NCI-H82 treated with DMSO at 0.1 percent for 48 hours (cell line): ENCODE measurements at regions not wholly inside any gene's neighbourhood (a gene's known extent, or its start where the extent isn't known, plus 50 kb on each side); places are given as distances from the start of the nearest gene placed in this dataset.
"Not testable (repeated sequence)": the region's sequence is repeated elsewhere in the genome, so short reads cannot be mapped to it uniquely, and the experiment has no call there.

Source experiments
- DNase-seq: peaks from one replicate; lab custom pipeline; 2025; ENCODE audit not compliant: unreplicated experiment; lab: John Stamatoyannopoulos, UW

DNA sequence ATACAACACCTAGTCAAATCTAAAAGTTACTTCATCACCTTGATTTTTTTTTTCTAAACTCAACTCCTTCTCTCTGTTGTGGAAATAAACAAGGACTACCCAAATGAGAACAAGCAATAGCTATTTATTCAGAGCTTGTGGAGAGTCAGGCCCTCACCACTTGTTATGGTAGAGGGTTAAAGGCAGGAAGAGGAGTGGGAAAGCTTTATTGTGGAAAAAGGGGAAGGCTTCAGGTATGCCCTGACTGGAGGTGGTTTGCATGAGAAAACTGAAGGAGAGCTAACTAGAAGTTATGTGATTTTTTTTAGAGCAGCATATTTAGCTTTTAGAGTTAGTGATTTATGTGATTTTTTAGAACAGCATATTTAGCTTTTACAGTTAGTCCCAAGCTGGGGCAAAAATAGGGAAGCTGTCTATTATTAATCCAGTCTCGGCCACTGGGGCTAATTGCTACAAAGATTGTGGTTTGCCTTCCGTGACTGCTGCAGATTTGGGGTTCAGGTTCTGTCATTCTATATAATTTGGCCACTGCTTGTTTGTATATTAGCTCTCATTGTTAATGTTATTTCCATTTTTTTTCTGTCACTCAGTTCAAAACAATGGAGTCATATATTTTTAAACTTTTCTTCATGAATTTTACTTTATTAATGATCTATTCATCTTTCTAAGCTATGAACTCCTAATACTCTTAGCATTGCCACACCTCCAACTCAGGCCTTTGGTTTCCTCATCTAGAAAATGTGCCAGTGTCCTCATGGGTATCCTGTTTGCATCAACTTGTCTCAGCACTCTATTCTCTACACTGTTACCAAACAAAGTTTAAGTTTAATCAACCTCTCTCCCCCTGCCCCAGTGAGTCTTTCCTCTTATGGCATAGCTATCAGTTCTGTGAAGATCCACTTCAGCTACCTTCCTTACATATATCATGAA lies 713.0 kb downstream of the BRINP3 start:
- no peak for DNase-seq

DNA sequence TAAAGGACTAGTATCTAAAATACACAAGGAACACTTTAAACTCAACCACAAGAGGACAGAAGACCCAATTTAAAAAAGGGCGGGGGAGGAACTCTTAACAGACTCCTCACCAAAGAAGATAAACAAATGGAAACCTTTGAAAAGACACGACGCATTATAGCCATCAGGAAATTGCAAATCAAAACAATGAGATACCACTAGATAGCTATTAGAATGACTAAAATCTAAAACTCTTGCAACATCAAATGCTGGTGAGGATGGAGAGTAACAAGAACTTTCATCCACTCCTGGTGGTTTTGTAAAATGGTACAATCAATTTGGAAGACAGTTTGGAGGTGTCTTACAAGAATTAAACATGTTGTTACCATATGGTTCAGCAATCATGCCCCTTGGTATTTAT lies 708.2 kb downstream of the BRINP3 start:
- DNase-seq = no peak

DNA sequence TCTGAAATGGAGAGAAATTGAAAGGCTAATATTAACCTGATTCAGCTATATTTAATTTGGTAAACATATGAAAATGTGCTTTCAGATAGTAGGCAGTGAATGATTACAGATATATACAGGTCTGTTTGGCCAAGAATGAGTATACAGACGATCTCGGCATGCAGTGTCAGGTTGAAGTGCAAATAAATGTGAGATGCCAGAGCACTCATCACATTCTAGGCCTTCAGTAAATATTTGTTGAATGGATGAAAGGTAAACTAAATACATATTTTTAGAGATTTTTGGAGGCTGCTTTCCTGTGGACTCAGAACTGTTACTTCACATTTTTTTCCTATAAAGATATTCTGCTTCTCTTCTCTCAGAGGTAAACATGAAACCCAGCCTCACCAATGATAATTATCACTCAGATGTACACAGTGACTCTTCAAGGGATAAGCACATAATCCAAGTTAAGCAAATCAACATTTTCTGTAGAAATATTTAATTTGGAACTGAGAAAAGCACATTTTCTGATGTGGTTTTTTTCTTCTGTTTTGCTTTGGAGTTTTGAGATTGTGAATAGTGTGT lies 702.9 kb downstream of the BRINP3 start:
- DNase-seq = no peak

DNA sequence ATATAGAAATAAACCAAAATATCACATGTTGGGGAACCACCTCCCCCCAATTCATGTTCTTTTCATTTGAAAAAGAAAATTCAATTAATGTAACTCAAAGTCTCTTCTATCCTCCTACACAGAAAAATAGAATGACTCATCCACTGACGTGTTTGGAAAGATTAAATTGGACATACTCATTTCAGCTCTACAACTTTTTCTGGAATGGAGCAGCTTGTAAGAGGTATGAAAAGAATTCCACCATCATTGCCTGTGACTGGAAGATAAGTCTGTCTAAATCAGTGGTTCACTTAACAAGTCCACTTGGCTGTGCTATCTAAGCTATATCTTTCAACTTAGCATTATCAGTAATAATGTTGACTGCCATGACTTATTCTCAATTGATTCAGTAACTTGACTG lies 702.3 kb downstream of the BRINP3 start:
- no peak for DNase-seq

DNA sequence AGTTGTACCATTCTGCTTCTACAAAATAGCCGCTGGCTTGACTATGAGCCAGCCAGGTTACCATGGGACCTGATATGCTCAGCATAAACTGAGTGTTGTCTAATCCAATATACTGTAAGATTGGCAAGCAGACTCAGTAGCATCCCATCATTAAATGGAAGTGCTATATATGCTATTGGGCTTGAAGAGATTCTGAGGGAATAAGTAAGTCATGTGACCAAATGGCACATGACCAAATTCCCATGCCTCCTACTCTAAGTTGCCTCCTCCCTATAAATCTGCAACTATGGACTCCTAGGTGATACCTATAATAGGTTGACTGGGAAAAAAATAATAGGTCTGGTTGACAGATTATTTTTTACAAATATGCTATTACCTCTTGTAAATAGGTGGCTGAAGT lies 698.6 kb downstream of the BRINP3 start:
- no peak for DNase-seq

DNA sequence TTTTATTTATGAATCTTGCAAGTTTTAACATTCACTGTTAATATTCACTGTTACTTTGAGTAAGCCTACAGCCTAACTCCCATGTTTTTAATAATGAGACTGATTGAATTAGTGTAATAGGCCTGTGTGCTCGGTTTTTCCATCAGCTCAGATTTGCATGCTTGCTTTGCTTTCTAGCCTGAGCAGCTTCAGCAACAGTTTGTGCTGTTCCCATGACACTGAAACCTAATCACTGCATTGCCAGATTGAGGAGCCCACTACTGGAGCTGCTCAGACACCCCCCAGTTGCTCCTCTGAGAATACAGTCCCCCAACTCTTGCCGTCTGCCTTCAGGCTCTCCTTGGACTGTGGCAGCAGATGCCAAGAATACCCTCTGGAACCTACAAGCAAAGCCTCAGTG lies 695.4 kb downstream of the BRINP3 start:
- DNase-seq = no peak

DNA sequence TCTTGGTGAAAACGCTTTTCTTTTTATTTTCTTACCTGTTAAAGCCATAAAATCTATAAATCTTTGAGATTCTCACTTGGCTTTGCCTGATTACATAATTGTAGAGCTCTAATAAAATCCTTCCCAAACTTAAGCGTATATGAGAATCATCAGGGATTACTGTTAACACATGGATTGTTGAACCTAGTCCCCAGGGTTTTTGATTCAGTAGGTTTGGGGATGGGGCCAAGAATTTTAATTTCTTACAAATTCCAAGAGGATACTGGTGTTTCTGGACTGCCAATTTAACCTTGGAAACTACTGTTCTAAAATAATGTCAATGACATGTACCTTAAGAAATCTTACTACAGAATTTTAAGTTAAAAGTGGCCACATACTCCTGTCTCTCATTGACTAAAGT lies 694.2 kb downstream of the BRINP3 start:
- no peak for DNase-seq

DNA sequence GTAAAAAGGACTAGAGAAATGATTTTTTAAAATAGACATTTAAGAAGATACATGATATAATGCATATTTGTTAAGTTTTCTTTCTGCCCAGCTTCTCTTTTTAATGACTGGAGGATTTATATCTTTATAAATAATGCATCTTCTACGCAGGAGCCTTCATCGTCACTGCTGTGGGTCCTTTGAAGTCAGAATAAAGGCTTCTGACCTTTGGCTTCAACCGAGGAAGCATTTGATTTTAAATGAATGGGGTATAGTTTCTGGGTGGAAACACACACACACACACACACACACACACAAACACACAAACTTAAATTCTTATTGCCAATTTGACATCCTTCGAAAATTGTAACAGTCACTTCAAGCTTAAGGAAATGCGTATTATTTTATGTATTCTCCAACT lies 690.9 kb downstream of the BRINP3 start:
- no peak for DNase-seq

DNA sequence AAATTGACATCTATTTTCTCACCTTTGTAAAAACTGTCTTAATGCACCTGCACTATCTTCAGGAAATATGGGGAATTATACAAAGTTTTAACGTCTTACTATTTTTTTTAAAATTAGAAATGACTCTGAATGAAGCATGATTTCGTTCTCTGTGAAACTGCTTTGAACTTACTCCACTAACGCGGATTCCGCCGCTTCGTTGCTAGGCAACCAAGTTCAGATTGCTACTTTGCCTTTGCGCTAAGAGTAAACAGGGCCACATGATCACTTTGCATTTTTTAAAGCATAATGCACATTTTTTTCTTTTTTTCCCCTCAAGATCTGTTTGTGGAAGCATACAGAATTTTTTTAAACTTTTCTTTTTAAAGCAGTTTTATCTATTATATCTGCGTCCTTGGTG lies 690.5 kb downstream of the BRINP3 start:
- DNase-seq = no peak

DNA sequence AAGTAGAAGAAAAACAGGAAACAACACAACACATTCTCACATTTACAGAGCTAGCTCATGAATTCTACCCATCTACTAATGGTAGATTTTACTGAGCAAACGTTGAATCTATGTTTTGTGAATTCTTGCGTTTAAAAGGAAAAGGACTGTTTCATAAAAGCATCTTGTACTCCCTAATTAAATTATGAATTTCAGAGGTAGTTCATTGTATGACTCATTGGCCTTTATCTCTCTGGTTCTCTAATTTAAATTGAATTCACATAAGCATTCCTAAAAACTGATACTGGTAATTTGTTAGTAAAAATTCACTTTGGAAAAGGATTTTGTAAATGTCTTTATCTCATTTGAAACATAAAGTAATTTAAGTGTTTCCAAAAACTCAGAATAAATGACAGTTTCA lies 687.3 kb downstream of the BRINP3 start:
- DNase-seq = no peak

DNA sequence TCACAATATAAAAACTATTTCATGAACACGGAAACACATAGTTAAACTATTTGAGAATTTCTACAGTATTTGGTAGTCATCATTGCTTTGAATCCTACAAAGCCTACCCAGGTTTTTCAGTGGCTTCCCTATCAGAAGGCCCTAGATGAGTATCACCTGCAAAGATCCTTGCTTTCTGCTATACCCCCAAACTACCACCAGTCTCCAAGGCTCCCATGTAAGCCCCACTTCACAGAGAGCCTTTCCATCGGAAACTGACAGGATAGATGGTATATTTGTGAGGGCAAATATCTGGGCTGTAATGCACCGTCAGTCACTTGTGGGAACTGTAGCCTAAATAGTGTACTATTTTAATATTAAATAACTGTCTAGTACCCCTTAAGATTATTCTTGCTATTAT lies 674.3 kb downstream of the BRINP3 start:
- DNase-seq = no peak

DNA sequence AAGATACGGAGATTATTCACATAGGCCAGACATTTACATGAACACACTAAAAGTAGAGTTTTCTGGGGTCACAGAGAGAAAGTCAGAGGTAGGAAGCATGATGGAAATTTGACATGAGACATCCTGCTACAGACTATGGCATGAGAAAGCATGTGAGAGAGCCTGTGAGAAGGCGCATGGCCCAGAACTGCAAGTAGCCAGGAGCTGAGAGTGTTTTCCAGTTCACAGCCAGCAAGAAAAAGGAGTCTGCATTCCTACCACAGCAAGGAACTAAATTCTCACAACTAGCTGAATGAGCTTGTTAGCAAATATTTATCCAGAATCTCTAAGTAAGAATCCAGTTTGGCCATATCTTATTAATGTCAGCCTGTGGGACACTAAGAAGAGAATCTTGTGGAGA lies 673.3 kb downstream of the BRINP3 start:
- DNase-seq = no peak

DNA sequence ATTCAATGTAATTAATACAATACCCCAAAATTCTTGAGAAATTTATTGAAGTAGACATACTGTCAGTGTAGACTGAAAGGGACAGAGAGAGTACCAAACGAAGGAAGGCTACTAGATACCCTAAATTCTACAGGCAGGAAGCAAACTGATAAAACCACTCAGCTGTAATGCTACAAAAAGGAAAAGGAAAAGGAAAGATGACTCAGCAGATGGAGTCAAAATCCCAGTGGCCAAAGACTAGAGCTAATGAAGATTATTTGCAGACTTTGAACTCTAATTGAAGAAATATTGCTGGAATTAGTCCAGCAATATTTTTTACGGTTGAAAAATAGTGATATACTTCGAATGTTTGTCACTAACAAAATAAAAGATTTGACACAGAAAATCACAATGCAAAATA lies 671.9 kb downstream of the BRINP3 start:
- DNase-seq = no peak

DNA sequence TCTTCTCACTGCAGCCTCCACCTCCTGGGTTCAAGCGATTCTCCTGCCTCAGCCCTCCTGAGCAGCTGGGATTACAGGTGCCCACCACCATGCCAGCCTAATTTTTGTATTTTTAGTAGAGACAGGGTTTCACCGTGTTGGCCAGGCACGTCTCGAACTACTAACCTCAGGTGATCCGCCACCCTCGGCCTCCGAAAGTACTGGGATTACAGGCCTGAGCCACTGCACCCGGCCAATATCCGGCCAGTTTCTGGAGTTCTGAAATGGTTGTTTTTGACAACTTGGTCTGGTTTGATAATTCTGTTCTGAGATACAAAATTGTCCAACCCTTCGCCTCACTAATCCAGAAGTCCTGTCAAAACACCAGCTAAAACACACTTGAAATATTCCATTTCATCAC lies 667.0 kb downstream of the BRINP3 start:
- not testable (repeated sequence) for DNase-seq

DNA sequence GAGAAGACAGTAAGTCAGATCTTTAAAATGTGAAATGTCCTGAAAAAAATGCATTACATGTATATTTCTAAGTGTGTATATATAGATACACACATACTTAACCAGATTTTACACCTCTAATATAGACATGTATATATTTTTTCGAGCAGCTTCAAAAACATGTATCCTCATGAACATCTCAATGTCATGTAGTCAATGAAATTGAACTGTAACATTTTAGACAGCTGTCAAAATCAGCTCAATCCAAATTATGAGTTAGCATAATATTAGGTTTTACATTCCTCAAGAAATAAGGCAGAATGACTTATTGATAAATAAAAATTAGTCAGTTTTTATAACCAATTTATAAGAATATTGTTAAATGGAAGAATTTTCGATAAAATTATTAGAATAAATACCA lies 665.7 kb downstream of the BRINP3 start:
- DNase-seq = no peak

DNA sequence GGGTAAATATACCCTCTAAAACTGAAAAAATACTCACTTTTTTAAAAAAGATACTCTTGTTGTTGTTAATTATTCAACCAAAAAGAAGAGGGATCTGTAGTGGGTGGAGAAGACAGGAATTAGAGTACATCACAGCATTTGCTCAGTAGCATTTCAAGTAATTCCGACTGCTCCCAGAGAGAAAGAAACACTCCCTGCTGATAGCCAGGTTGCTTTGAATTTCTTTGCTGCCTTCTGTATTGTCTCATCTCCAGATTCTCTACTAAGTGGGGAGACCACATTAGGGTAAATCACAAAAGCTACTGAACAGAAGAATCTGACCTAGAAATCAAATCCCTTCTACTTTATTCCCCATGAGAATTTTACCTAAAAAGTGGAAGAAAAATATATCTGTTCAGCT lies 661.1 kb downstream of the BRINP3 start:
- DNase-seq = no peak

DNA sequence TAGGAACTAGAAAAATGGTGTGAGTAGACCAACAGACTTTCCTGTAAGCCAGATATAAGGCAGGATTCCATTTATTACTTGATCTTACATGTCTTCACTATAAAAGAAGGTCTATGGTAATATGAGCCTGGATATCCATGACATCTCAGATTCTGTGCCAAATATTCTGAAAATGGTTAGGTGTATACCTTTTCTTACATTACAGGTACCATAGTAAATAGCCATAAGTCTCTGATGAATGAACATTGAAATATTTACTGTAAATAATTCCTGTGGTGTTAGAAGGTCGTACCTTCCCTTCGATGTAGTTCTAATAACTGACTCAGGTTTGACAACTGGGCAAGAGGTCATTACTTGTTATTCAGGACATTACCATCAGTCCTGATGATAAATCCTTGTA lies 657.9 kb downstream of the BRINP3 start:
- no peak for DNase-seq

DNA sequence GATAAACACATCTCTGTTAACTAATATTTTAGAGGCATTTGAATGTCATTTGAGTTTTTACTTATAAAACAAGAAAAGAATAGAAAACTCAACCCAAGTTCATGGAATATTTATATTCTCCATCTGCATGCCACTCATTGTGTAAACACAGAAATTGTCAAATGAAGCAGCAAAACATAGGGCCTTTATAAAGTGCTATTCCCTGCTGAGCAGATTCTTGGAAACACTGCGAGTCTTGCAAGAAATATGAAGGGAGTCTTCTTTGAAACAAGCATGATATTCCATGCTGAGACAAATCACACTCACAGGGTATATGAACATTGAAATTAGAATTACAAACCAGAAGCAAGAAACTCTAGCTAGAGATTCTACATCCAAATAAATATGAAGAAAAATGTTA lies 655.8 kb downstream of the BRINP3 start:
- DNase-seq = no peak

DNA sequence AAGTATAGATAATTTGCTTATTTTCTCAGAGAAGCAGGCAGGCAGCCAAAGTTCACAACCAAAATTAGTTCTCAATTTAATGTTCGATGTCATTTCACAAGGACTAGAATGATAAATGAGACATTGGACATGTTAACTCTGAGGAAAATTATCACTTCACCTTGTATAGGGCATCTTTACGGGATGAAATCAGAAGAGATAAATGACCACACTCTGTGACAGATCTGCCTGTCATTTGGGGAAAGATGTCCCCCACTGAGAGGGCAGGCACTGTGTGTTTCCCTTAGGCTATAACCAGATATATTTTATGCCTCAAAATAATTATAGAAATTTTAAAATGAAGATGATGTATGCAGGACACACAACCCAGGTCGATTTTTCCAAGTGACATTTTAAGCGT lies 642.9 kb downstream of the BRINP3 start:
- no peak for DNase-seq

DNA sequence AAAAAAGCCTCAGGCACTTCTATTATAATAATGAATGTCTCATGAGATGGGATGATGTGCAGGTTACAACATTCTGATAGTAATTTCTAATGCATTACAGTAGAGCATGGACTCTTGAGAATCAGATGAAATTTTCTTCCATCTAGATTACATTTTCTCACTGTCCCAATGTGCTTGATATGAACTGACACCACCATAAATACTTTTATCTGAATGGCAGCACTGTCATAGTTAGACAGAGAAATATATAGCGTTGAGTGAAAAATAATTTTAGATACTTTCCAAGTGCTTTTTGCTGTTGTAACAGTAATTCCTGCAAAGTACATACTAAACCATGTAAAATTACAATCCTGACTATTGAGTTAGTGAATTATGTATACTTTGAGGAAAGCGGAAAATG lies 630.1 kb downstream of the BRINP3 start:
- DNase-seq = no peak

DNA sequence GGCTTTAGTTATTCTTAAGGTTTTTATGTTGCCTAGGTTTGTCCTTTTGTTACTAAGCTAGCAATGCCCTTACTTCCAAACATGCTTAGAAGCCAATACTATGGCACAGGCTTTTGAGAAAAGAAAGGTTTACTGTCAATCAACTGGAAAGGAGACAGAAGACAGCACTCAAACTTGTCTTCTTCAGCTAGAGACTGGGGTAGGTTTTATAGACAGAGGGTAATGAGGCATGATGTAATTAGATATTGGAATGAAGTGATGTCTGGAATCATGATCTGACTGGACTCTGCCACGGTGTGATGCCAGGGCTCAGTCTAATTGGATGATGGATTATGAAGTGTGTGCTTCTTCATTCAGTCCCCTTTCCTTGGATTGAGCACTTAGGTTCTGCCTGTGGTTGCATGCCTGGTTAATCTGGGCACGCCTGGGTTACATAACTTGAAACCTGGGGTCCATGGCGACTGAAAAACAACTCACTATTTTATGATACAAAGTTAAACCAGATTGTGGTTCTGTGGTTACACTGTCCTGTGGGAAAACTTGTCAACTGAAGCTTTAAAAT lies 625.8 kb downstream of the BRINP3 start:
- peak; percentile 70 for DNase-seq

DNA sequence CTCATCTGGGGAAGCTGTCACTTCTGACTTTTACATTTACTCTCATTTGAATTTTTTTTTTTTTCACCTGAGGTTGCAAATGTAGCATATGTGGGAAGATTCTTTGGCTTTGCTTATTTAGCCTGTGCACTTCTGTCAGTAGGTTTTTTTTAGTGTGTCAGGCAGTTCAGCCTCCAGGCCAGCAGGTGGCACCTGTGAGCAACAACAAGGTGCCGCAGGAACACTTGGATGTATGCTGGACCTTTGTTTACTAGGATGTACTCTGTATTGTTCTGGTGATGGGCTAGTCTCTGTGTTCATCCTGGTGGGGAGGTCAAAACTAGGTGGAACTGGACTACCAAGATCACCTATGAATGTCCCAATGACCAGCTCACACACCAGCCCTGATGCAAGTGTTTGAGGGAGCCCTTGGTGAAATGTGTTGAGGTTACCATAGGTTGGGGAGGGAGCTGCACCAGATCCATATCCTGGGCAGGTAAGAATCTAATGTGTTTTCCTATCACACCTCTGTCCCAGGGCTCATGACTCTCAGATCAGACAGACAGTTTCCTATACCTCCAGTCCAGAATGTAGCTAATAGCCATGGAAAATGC lies 618.2 kb downstream of the BRINP3 start:
- DNase-seq = no peak
